HG02588 (cell line): ENCODE measurements at regions not wholly inside any gene's neighbourhood (a gene's known extent, or its start where the extent isn't known, plus 50 kb on each side); places are given as distances from the start of the nearest gene placed in this dataset.
"Not testable (repeated sequence)": the region's sequence is repeated elsewhere in the genome, so short reads cannot be mapped to it uniquely, and the experiment has no call there.

Experiments
- ATAC-seq: cut with Tn5 transposase; IDR thresholded peaks from one replicate; pipeline ENCODE4 v1.9.1; 2021; ENCODE audit warnings: mild to moderate bottlenecking, moderate library complexity; ENCODE audit not compliant: unreplicated experiment

- no peak for ATAC-seq
These were observed 127.2 kb upstream of the SLIT2 start for GRCh38 chr4:20124317-20125026.

GRCh38 chr4:20122198-20122988 lies 129.3 kb upstream of the SLIT2 start:
- ATAC-seq = no peak

- no peak for ATAC-seq
These were observed 132.6 kb upstream of the SLIT2 start for GRCh38 chr4:20119141-20119540.

GRCh38 chr4:20109391-20109790 lies 142.3 kb upstream of the SLIT2 start:
- ATAC-seq = no peak

- no peak for ATAC-seq
These were observed 144.8 kb upstream of the SLIT2 start for GRCh38 chr4:20106921-20107320.

- no peak for ATAC-seq
These were observed 149.9 kb upstream of the SLIT2 start for GRCh38 chr4:20101831-20102230.

GRCh38 chr4:20096911-20097310 lies 154.8 kb upstream of the SLIT2 start:
- no peak for ATAC-seq

- no peak for ATAC-seq
These were observed 155.7 kb upstream of the SLIT2 start for GRCh38 chr4:20095805-20096541.

GRCh38 chr4:20091781-20092180 lies 159.9 kb upstream of the SLIT2 start:
- ATAC-seq = no peak

GRCh38 chr4:20087522-20087911 lies 164.2 kb upstream of the SLIT2 start:
- ATAC-seq = no peak

GRCh38 chr4:20086799-20087521 lies 164.7 kb upstream of the SLIT2 start:
- no peak for ATAC-seq

GRCh38 chr4:20086067-20086798 lies 165.5 kb upstream of the SLIT2 start:
- no peak for ATAC-seq

- no peak for ATAC-seq
These were observed 166.1 kb upstream of the SLIT2 start for GRCh38 chr4:20085653-20086052.

GRCh38 chr4:20085156-20085555 lies 166.5 kb upstream of the SLIT2 start:
- no peak for ATAC-seq

- no peak for ATAC-seq
These were observed 167.2 kb upstream of the SLIT2 start for GRCh38 chr4:20084488-20084887.

GRCh38 chr4:20078644-20079043 lies 173.1 kb upstream of the SLIT2 start:
- no peak for ATAC-seq

- ATAC-seq = no peak
These were observed 176.3 kb upstream of the SLIT2 start for GRCh38 chr4:20075248-20075871.

GRCh38 chr4:20074450-20074849 lies 177.3 kb upstream of the SLIT2 start:
- no peak for ATAC-seq

GRCh38 chr4:20065952-20066351 lies 185.8 kb upstream of the SLIT2 start:
- no peak for ATAC-seq

- ATAC-seq = not testable (repeated sequence)
These were observed 188.8 kb upstream of the SLIT2 start for GRCh38 chr4:20062857-20063256.
